ENCODE measurements at regions not wholly inside any gene's neighbourhood (a gene's known extent, or its start where the extent isn't known, plus 50 kb on each side); places are given as distances from the start of the nearest gene placed in this dataset.

DNA sequence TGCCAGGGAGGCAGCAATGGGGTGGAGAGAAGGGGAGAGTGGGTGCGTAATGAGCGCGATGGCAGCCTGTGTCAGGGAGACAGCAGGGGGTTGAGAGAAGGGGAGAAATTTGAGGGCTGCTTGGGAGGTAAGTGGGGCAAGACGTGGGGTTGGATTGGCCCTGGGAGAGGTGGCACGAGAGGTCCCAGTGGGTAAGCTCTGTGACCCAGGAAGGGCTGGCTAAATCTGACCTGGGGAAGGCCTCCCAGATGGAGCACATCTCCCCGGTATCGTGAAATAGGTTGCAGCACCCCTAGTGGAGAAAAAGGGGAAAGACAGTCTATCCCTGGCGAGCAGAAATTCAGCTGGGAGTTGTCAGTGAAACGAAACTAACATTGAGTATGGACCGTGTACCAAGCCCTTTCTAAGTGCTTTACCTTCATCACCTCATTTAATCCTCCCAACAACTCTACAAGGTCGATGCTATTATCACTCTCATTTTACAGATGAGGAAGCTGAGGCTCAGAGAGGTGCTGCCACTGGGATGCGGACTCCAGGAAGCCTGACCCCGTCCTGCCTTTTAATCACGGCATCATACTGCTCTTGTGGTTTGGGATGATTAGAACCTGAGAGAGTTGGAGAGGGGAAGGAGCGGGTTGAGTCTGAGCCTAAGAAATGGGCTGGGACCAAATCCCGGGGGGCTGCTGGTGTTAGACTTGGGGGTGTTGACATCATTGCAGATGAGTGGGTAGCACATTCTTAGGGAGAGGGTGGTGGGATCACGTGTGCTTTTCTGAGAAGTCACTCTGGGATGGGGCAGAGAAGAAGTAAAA, 56.6 kb upstream of the RPL11 start:
- ATAC-seq (ENCODE audit: low FRiP score in 2 of 2) = peak; percentile 76 to 80
- H3K36me3 ChIP-seq = no peaks in the 10 kb centered on the region
- H3K4me1 ChIP-seq = peaks cover 0 to 18% (median 14%) of the 10 kb centered on the region in 4 donors
- H3K27ac ChIP-seq = peak overlapping the region; percentile 61 to 84 (median 78)
- DNase-seq = peak in 1 of 2 donors; percentile 55
- no peaks in the 10 kb centered on the region for H3K9me3 ChIP-seq
- H3K4me3 ChIP-seq = peak overlapping the region in 3 of 4 donors; percentile 34 to 45 (median 40)
- no peaks in the 10 kb centered on the region for H3K27me3 ChIP-seq
- TF ChIP-seq POLR2A (IDR thresholded peaks at IDR 0.05) (no peak), EP300 (IDR thresholded peaks at IDR 0.05) (no peak), POLR2AphosphoS5 (IDR thresholded peaks at IDR 0.05) (peak in 1 of 2 donors; percentile 33)
- TF ChIP-seq, protein P1, sequence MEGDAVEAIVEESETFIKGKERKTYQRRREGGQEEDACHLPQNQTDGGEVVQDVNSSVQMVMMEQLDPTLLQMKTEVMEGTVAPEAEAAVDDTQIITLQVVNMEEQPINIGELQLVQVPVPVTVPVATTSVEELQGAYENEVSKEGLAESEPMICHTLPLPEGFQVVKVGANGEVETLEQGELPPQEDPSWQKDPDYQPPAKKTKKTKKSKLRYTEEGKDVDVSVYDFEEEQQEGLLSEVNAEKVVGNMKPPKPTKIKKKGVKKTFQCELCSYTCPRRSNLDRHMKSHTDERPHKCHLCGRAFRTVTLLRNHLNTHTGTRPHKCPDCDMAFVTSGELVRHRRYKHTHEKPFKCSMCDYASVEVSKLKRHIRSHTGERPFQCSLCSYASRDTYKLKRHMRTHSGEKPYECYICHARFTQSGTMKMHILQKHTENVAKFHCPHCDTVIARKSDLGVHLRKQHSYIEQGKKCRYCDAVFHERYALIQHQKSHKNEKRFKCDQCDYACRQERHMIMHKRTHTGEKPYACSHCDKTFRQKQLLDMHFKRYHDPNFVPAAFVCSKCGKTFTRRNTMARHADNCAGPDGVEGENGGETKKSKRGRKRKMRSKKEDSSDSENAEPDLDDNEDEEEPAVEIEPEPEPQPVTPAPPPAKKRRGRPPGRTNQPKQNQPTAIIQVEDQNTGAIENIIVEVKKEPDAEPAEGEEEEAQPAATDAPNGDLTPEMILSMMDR (IDR thresholded peaks at IDR 0.05) = peak; percentile 89 to 94 (median 92)
- WGBS, 2 donors = 28% methylated on average over 17 of the region's 17 CpGs

DNA sequence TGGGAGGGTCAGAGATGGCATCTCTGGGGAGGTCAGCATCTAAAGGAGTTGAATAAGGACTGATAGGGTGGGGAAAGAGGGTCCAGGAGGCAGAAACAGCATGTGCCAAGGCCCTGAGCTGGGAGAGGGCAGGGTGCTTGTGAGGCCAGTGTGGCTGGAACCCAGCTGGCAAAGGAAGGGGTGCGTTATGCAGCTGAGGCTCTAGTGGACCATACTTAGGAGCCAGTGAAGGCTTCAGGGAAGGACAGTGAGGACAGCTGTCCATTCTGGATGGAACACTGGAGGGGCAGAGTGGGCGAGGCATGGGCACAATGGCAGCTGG, 57.1 kb upstream of the RPL11 start:
- peaks cover 0 to 18% (median 14%) of the 10 kb centered on the region in 4 donors for H3K4me1 ChIP-seq
- H3K4me3 ChIP-seq = no peak overlapping the region
- H3K9me3 ChIP-seq = no peaks in the 10 kb centered on the region
- H3K27ac ChIP-seq = peak overlapping the region; percentile 61 to 84 (median 78)
- DNase-seq (no peak), ATAC-seq (ENCODE audit: low FRiP score in 2 of 2) (no peak)
- no peak for TF ChIP-seq POLR2AphosphoS5 (IDR thresholded peaks at IDR 0.05)
- TF ChIP-seq, protein P1 (IDR thresholded peaks at IDR 0.05) = no peak
- no peak for TF ChIP-seq EP300 (IDR thresholded peaks at IDR 0.05)
- TF ChIP-seq POLR2A (IDR thresholded peaks at IDR 0.05) = no peak
- WGBS, 2 donors = 78 to 79% methylated on average over 2 of the region's 2 CpGs
- H3K36me3 ChIP-seq = no peaks in the 10 kb centered on the region
- H3K27me3 ChIP-seq = no peaks in the 10 kb centered on the region

DNA sequence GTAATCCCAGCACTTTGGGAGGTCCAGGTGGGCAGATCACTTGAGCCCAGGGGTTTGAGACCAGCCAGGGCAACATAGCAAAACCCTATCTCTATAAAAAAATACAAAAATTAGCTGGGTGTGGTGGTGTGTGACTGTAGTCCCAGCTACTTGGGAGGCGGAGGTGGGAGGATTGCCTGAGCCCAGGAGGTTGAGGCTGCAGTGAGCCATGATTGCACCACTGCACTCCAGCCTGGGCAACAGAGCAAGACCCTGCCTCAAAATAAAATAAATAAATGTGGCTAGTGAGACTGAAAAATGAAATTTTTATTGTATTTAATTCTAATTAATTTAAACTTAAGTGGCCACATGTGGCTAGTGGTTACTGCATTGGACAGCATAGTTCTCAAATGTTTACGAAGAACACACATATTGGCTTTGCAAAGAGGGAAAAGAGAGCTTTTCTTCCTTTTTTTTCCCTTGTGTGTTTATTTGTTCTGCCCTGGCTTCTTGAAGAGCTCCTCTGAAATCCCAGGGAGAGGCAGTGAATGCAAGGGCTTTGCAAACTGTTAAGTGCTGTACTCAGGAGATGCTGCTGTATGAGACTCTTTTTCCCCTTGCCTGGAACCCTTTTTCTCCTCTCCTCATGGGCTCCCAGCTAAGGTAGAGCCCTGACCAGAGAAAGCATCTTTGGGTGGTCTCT, 59.0 kb upstream of the RPL11 start:
- ATAC-seq (ENCODE audit: low FRiP score in 2 of 2) (no peak), DNase-seq (no peak)
- no peaks in the 10 kb centered on the region for H3K9me3 ChIP-seq
- TF ChIP-seq EP300 (IDR thresholded peaks at IDR 0.05) = no peak
- TF ChIP-seq, protein P1 (IDR thresholded peaks at IDR 0.05) = no peak
- no peak for TF ChIP-seq POLR2A (IDR thresholded peaks at IDR 0.05)
- no peak for TF ChIP-seq POLR2AphosphoS5 (IDR thresholded peaks at IDR 0.05)
- H3K36me3 ChIP-seq = no peaks in the 10 kb centered on the region
- peaks cover 0 to 16% (median 14%) of the 10 kb centered on the region in 4 donors for H3K4me1 ChIP-seq
- no peak overlapping the region for H3K27ac ChIP-seq
- no peaks in the 10 kb centered on the region for H3K27me3 ChIP-seq
- 88 to 98% methylated on average over 2 of the region's 2 CpGs for WGBS, 2 donors
- H3K4me3 ChIP-seq = no peak overlapping the region

DNA sequence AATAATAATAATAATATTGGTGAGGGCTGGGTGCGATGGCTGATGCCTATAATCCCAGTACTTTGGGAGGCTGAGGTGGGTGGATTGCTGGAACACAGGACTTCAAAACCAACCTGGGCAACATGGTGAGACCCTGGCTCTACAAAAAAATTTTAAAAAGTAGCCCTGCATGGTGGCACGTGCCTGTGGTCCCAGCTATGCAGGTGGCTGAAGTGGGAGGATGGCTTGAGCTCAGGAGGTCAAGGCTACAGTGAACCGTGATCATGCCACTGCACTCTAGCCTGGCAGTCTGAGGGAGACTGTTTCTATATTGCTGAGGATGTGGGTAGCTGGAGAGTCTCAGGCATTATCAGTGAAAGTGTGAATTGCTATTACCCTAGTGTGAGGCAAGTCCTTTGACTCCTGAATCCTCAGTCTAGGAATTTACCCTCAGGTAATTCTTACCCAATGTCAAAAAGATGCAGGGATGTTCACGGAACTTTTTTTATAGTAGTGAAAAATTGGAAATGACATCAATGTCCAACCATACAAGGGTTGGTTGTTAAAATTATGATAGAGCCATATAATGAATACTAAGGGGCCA, 61.8 kb upstream of the RPL11 start:
- 79 to 85% methylated on average over 4 of the region's 4 CpGs for WGBS, 2 donors
- TF ChIP-seq, protein P1 (IDR thresholded peaks at IDR 0.05) = no peak
- TF ChIP-seq POLR2AphosphoS5 (IDR thresholded peaks at IDR 0.05) = no peak
- TF ChIP-seq EP300 (IDR thresholded peaks at IDR 0.05) = no peak
- DNase-seq (no peak), ATAC-seq (ENCODE audit: low FRiP score in 2 of 2) (no peak)
- no peaks in the 10 kb centered on the region for H3K36me3 ChIP-seq
- H3K9me3 ChIP-seq = no peaks in the 10 kb centered on the region
- H3K27me3 ChIP-seq = no peaks in the 10 kb centered on the region
- no peak overlapping the region for H3K4me3 ChIP-seq
- no peak overlapping the region for H3K27ac ChIP-seq
- H3K4me1 ChIP-seq = peaks cover 0 to 8% (median 5%) of the 10 kb centered on the region in 4 donors

Data from upper lobe of left lung (tissue), 6 donors.